H9 (cell line): ENCODE measurements at regions not wholly inside any gene's neighbourhood (a gene's known extent, or its start where the extent isn't known, plus 50 kb on each side); places are given as distances from the start of the nearest gene placed in this dataset.

Experiments
- DNase-seq: peaks from one replicate; pipeline ENCODE4 v3.0.0-alpha.2; 2017
- H2AFZ ChIP-seq: one replicate; pipeline ENCODE4 v1.6.1; 2013; ENCODE audit warnings: mild to moderate bottlenecking, low read length, control low read depth, moderate library complexity
- H2AK5ac ChIP-seq: 2 replicates; pipeline ENCODE4 v1.6.1; 2013; ENCODE audit warnings: low read length, control low read depth, mixed read lengths; ENCODE audit not compliant: insufficient read length
- H2BK120ac ChIP-seq: one replicate; pipeline ENCODE4 v1.6.1; 2013; ENCODE audit warnings: low read depth, mild to moderate bottlenecking, low read length, control low read depth, inconsistent platforms; ENCODE audit not compliant: poor library complexity, severe bottlenecking
- H2BK12ac ChIP-seq: 2 replicates; pipeline ENCODE4 v1.6.1; 2013; ENCODE audit warnings: low read length, control low read depth, mixed read lengths, low read depth; ENCODE audit not compliant: insufficient read length
- H2BK15ac ChIP-seq: 2 replicates; pipeline ENCODE4 v1.6.1; 2013; ENCODE audit warnings: low read depth, low read length, control low read depth
- H2BK20ac ChIP-seq: one replicate; pipeline ENCODE4 v1.6.1; 2013; ENCODE audit warnings: low read depth, mild to moderate bottlenecking, low read length, control low read depth, inconsistent platforms; ENCODE audit not compliant: poor library complexity, severe bottlenecking
- H2BK5ac ChIP-seq: 2 replicates; pipeline ENCODE4 v1.6.1; 2013; ENCODE audit warnings: low read length, control low read depth, mixed read lengths; ENCODE audit not compliant: insufficient read length
- H3K14ac ChIP-seq: 2 replicates; pipeline ENCODE4 v1.6.1; 2013; ENCODE audit warnings: low read length, control low read depth; ENCODE audit not compliant: insufficient read depth
- H3K18ac ChIP-seq: 2 replicates; pipeline ENCODE4 v1.6.1; 2013; ENCODE audit warnings: low read depth, mild to moderate bottlenecking, mixed read lengths, low read length, control low read depth; ENCODE audit not compliant: insufficient read length
- H3K23ac ChIP-seq: 2 replicates; pipeline ENCODE4 v1.6.1; 2013; ENCODE audit warnings: low read length, control low read depth, mixed read lengths, low read depth; ENCODE audit not compliant: insufficient read length
- H3K23me2 ChIP-seq: 2 replicates; pipeline ENCODE4 v1.6.1; 2013; ENCODE audit warnings: low read depth, mild to moderate bottlenecking, mixed read lengths, low read length, control low read depth; ENCODE audit not compliant: insufficient read length, poor library complexity, severe bottlenecking
- H3K27ac ChIP-seq: 2 replicates; pipeline ENCODE4 v1.5.1; 2013; ENCODE audit warnings: low read length, control low read depth, mixed read lengths, low read depth; ENCODE audit not compliant: insufficient read length
- H3K27me3 ChIP-seq: 2 replicates; pipeline ENCODE4 v1.6.1; 2013; ENCODE audit warnings: low read length, control low read depth, inconsistent platforms; ENCODE audit not compliant: insufficient read depth
- H3K4ac ChIP-seq: 2 replicates; pipeline ENCODE4 v1.6.1; 2013; ENCODE audit warnings: low read depth, mild to moderate bottlenecking, control low read depth, inconsistent platforms, low read length, moderate library complexity
- H3K4me1 ChIP-seq: 2 replicates; pipeline ENCODE4 v1.6.1; 2013; ENCODE audit warnings: low read length, control low read depth, inconsistent platforms; ENCODE audit not compliant: insufficient read depth
- H3K4me2 ChIP-seq: 2 replicates; pipeline ENCODE4 v1.6.1; 2013; ENCODE audit warnings: low read length, control low read depth, mixed read lengths; ENCODE audit not compliant: insufficient read length, insufficient read depth
- H3K56ac ChIP-seq: 2 replicates; pipeline ENCODE4 v1.6.1; 2013; ENCODE audit warnings: low read depth, mild to moderate bottlenecking, mixed read lengths, low read length, control low read depth; ENCODE audit not compliant: insufficient read length
- H3K79me1 ChIP-seq: 2 replicates; pipeline ENCODE4 v1.6.1; 2013; ENCODE audit warnings: low read depth, mild to moderate bottlenecking, moderate library complexity, low read length, control low read depth, inconsistent platforms; ENCODE audit not compliant: insufficient read depth, poor library complexity, severe bottlenecking
- H3K79me2 ChIP-seq: 2 replicates; pipeline ENCODE4 v1.6.1; 2013; ENCODE audit warnings: low read length, control low read depth, inconsistent platforms; ENCODE audit not compliant: insufficient read depth
- H3K9ac ChIP-seq: 2 replicates; pipeline ENCODE4 v1.6.1; 2013; ENCODE audit warnings: low read length, control low read depth, mixed read lengths; ENCODE audit not compliant: insufficient read length; ENCODE audit errors: extremely low read depth
- H3K9me3 ChIP-seq: one replicate; pipeline ENCODE4 v1.6.1; 2013; ENCODE audit warnings: low read depth, low read length, inconsistent platforms; ENCODE audit not compliant: control insufficient read depth
- H3T11ph ChIP-seq: one replicate; pipeline ENCODE4 v1.6.1; 2013; ENCODE audit warnings: mild to moderate bottlenecking, low read length, control low read depth, inconsistent platforms
- H4K20me1 ChIP-seq: one replicate; pipeline ENCODE4 v1.6.1; 2013; ENCODE audit not compliant: control insufficient read depth, insufficient read length, insufficient read depth
- H4K5ac ChIP-seq: 2 replicates; pipeline ENCODE4 v1.6.1; 2013; ENCODE audit warnings: low read depth, mild to moderate bottlenecking, mixed read lengths, low read length, control low read depth; ENCODE audit not compliant: insufficient read length
- H4K8ac ChIP-seq: replicated peaks from 2 replicates; pipeline ENCODE4 v1.6.1; 2013; ENCODE audit warnings: low read length, control low read depth, mixed read lengths, low read depth; ENCODE audit not compliant: insufficient read length
- H4K91ac ChIP-seq: 2 replicates; pipeline ENCODE4 v1.6.1; 2013; ENCODE audit warnings: low read depth, mild to moderate bottlenecking, moderate library complexity, mixed read lengths, low read length, control low read depth; ENCODE audit not compliant: insufficient read length
- H3K27ac Mint-ChIP-seq, 3 experiments: 2 replicates in 2 of 3; 3 replicates in 1 of 3; pipeline ENCODE4 v1.8.0; 2020 to 2021; ENCODE audit warnings: mixed read lengths in 3 of 3, mild to moderate bottlenecking in 1 of 3, moderate library complexity in 1 of 3
- H3K27me3 Mint-ChIP-seq: 2 replicates; pipeline ENCODE4 v1.8.0; 2021; ENCODE audit warnings: low read depth, mild to moderate bottlenecking, moderate library complexity, mixed read lengths
- H3K36me3 Mint-ChIP-seq, 3 experiments: 2 replicates in 2 of 3; 3 replicates in 1 of 3; pipeline ENCODE4 v1.8.0; 2020 to 2021; ENCODE audit warnings: low read depth in 3 of 3, mixed read lengths in 3 of 3; ENCODE audit not compliant: insufficient read depth in 1 of 3
- H3K4me1 Mint-ChIP-seq, 2 experiments: 2 replicates each; pipeline ENCODE4 v1.8.0; 2020; ENCODE audit warnings: mixed read lengths in 2 of 2
- H3K4me3 Mint-ChIP-seq, 2 experiments: 2 replicates in 1 of 2; 3 replicates in 1 of 2; pipeline ENCODE4 v1.8.0; 2020 to 2021; ENCODE audit warnings: mild to moderate bottlenecking in 2 of 2, mixed read lengths in 2 of 2, moderate library complexity in 1 of 2
- H3K9me3 Mint-ChIP-seq, 2 experiments: 2 replicates in 1 of 2; 3 replicates in 1 of 2; pipeline ENCODE4 v1.8.0; 2020; ENCODE audit warnings: mild to moderate bottlenecking in 2 of 2, mixed read lengths in 2 of 2, moderate library complexity in 1 of 2
- CTCF ChIP-seq: fragments of 200-600 bp; sonication (generic); conservative IDR thresholded peaks from 3 replicates; pipeline ENCODE4 v1.8.0; 2021; ENCODE audit warnings: antibody characterized with exemption, mild to moderate bottlenecking
- WGBS: extraction: QIAGEN DNeasy Blood & Tissue Kit; methylation state at CpG from one replicate; pipeline ENCODE4 v1.1.7; 2013; ENCODE audit warnings: missing lambda C conversion rate, low lambda C conversion rate, mixed read lengths; ENCODE audit not compliant: insufficient read length; ENCODE audit errors: extremely low coverage; 5-methylcytosine and 5-hydroxymethylcytosine counted together

GRCh38 chr3:67087788-67088187, 89.7 kb downstream of the KBTBD8 start:
- Histone ChIP-seq H2AK5ac (no peak overlapping the region), H3K4ac (no peak overlapping the region), H3K79me1 (no peaks in the 10 kb centered on the region), H4K20me1 (no peaks in the 10 kb centered on the region), H3K18ac (no peak overlapping the region), H3K27me3 (no peaks in the 10 kb centered on the region), H3K4me1 (no peaks in the 10 kb centered on the region), H3K4me2 (no peak overlapping the region), H2BK120ac (no peak overlapping the region), H2BK20ac (no peak overlapping the region), H2AFZ (no peak overlapping the region), H2BK5ac (no peak overlapping the region), H3K23ac (no peak overlapping the region), H3K9me3 (no peaks in the 10 kb centered on the region), H4K5ac (no peak overlapping the region), H3T11ph (no peak overlapping the region), H3K27ac (no peak overlapping the region), H2BK12ac (no peak overlapping the region), H3K9ac (no peak overlapping the region), H3K79me2 (no peaks in the 10 kb centered on the region), H4K8ac (no peak overlapping the region), H4K91ac (no peak overlapping the region), H3K56ac (no peak overlapping the region), H3K23me2 (no peaks in the 10 kb centered on the region), H3K14ac (no peak overlapping the region), H2BK15ac (no peak overlapping the region)
- peaks cover 0 to 3% of the 10 kb centered on the region in 2 experiments; a peak in 2 of 4 replicates for H3K4me1 Mint-ChIP-seq
- H3K4me3 Mint-ChIP-seq: no peak overlapping the region
- no peaks in the 10 kb centered on the region; a peak in 1 of 7 replicates for H3K36me3 Mint-ChIP-seq
- DNase-seq: no peak
- peaks cover 3 to 5% of the 10 kb centered on the region in 2 experiments; a peak in 3 of 5 replicates for H3K9me3 Mint-ChIP-seq
- TF ChIP-seq CTCF: no peak
- no peak overlapping the region for H3K27ac Mint-ChIP-seq
- WGBS: no CpG with 5 or more reads among the region's 1 CpG
- no peaks in the 10 kb centered on the region; the same call in 1 of the 2 replicates for H3K27me3 Mint-ChIP-seq
